HG03280 (cell line): ENCODE measurements at regions not wholly inside any gene's neighbourhood (a gene's known extent, or its start where the extent isn't known, plus 50 kb on each side); places are given as distances from the start of the nearest gene placed in this dataset.
"Not testable (repeated sequence)": the region's sequence is repeated elsewhere in the genome, so short reads cannot be mapped to it uniquely, and the experiment has no call there.

ENCODE experiments used
- ATAC-seq: cut with Tn5 transposase; IDR thresholded peaks from one replicate; pipeline ENCODE4 v1.9.1; 2021; ENCODE audit warnings: mild to moderate bottlenecking, moderate library complexity; ENCODE audit not compliant: unreplicated experiment

- ATAC-seq = no peak
Measured at GRCh38 chr12:47378222-47378582, 298.4 kb upstream of the AMIGO2 start.

- ATAC-seq = no peak
Measured at GRCh38 chr12:47377414-47378221, 297.9 kb upstream of the AMIGO2 start.

GRCh38 chr12:47376927-47377326 is 297.2 kb upstream of the AMIGO2 start:
- ATAC-seq = no peak

- ATAC-seq = no peak
Measured at GRCh38 chr12:47373554-47374150, 293.9 kb upstream of the AMIGO2 start.

- ATAC-seq = no peak
Measured at GRCh38 chr12:47370421-47370820, 290.7 kb upstream of the AMIGO2 start.

GRCh38 chr12:47369085-47369484 is 289.3 kb upstream of the AMIGO2 start:
- no peak for ATAC-seq

GRCh38 chr12:47367912-47368537 is 288.3 kb upstream of the AMIGO2 start:
- ATAC-seq = no peak

GRCh38 chr12:47366579-47366978 is 286.8 kb upstream of the AMIGO2 start:
- no peak for ATAC-seq

- no peak for ATAC-seq
Measured at GRCh38 chr12:47366157-47366556, 286.4 kb upstream of the AMIGO2 start.

- ATAC-seq = not testable (repeated sequence)
Measured at GRCh38 chr12:47365443-47366076, 285.8 kb upstream of the AMIGO2 start.

- ATAC-seq = no peak
Measured at GRCh38 chr12:47364261-47364660, 284.5 kb upstream of the AMIGO2 start.

GRCh38 chr12:47362126-47362705 is 282.5 kb upstream of the AMIGO2 start:
- no peak for ATAC-seq

GRCh38 chr12:47361389-47362021 is 281.7 kb upstream of the AMIGO2 start:
- ATAC-seq = no peak

- no peak for ATAC-seq
Measured at GRCh38 chr12:47360771-47361388, 281.1 kb upstream of the AMIGO2 start.

GRCh38 chr12:47360093-47360480 is 280.3 kb upstream of the AMIGO2 start:
- ATAC-seq = no peak

- no peak for ATAC-seq
Measured at GRCh38 chr12:47359310-47360092, 279.7 kb upstream of the AMIGO2 start.

- ATAC-seq = not testable (repeated sequence)
Measured at GRCh38 chr12:47357006-47357405, 277.2 kb upstream of the AMIGO2 start.

GRCh38 chr12:47356129-47356700 is 276.5 kb upstream of the AMIGO2 start:
- peak; percentile 74 for ATAC-seq

- ATAC-seq = no peak
Measured at GRCh38 chr12:47353508-47353907, 273.7 kb upstream of the AMIGO2 start.
